AG08396 (cell line): ENCODE measurements at regions not wholly inside any gene's neighbourhood (a gene's known extent, or its start where the extent isn't known, plus 50 kb on each side); places are given as distances from the start of the nearest gene placed in this dataset.
A peak's percentile ranks its signal among the peaks of the same experiment; 100 is the strongest.
"Not testable (repeated sequence)": the region's sequence is repeated elsewhere in the genome, so short reads cannot be mapped to it uniquely, and the experiment has no call there.

ENCODE experiments used
- DNase-seq: peaks from one replicate; pipeline ENCODE4 v3.0.0; 2012; ENCODE audit warnings: low spot score, mixed read lengths

GRCh38 chr2:7646024-7646423 lies 728.8 kb downstream of the RNF144A start:
- no peak for DNase-seq

- DNase-seq = no peak
Measured at GRCh38 chr2:7646661-7647060, 729.4 kb downstream of the RNF144A start.

DNA sequence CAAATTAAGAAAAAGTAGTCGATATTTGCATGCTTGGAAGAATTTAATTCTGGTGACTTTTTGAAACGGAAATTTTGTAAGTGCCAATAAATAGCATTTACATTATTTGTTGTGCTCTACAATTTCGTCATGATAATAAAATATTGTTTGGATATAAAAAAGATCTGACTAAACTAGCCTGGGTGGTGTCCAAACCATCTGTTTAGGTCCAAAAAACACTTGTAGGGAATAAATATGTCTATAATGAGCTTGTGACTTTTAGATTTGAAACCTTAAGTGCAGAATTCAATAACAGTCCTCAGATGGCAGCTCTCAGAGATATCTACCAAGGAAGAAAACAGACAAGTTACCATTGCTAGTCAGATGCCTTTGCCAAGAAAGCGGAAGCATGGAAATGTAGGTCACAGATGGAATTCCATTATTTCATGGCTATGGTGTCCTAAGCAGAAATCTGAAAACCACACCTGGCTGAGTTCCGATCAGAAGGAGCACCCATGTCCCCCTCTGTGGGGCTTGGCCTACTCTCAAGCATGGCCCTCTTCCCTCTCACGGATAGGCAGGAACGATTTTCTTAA lies 731.1 kb downstream of the RNF144A start:
- no peak for DNase-seq

DNA sequence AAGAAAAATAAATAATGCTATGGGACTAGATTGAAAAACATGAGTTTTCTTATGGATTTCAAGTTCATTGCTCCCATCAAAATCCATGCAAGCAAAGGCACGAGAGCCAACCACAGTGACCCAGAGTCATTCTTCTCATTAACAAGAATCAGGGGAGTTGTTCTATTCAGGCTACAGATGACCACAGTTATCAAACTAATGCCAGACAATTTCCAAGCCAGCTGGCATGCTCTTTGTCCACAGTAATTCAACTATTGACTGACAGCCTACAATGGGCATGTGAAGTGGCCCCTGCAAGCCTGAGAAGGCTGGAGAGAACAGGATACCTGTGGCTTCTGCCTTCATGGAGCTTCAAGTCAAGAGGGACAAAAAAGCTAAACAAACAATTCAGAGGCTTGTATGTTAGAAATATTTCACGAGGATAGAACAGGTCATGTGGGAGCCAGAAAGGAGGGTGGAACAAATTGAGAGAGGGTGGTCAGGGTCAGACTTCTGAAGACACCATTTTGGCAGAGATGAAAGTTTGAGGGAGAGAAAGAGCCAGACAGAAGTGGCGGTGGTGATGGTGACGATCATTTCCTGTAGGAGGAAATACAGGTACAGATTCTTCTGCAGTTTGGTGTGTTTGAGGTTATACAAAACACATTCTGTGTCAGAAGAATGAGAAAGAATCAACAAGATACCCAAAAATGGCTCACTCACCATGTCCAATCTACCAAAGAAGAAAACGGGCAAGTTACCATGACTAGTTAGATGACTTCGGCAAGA lies 732.4 kb downstream of the RNF144A start:
- no peak for DNase-seq

GRCh38 chr2:7653617-7654016 lies 736.4 kb downstream of the RNF144A start:
- DNase-seq = no peak

GRCh38 chr2:7655629-7656028 lies 738.4 kb downstream of the RNF144A start:
- DNase-seq = no peak

DNA sequence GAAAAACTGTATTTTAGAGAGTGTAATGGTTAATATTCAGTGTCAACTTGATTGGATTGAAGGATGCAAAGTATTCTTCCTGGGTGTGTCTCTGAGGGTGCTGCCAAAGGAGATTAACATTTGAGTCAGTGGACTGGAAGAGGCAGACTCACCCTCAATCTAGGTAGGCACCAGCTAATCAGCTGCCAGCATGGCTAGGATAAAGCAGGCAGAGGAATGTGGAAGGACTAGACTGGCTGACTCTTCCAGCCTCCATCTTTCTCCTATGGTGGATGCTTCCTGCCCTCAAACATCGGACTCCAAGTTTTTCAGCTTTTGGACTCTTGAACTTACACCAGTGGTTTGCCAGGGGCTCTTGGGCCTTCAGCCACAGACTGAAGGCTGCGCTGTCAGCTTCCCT lies 740.3 kb downstream of the RNF144A start:
- DNase-seq = not testable (repeated sequence)

DNA sequence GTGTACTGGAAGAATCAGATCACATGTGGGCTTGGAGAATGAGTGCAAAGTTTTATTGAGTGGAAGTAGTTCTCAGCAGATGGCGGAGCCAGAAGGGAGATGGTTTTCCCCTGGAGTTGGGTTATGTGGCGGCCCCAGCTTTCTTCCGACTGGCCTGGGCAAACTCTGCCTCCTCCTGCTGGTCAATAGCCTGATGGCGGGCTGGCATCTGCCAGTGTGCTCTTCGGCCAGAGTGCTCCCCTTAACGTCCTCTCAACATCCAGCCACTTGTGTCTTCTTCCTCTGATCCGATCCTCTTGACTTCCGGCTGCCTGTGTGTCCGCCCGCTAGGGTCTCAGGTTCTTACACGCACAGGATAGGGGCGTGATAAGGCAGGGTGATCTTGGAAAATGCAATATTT lies 741.3 kb downstream of the RNF144A start:
- DNase-seq = no peak

DNA sequence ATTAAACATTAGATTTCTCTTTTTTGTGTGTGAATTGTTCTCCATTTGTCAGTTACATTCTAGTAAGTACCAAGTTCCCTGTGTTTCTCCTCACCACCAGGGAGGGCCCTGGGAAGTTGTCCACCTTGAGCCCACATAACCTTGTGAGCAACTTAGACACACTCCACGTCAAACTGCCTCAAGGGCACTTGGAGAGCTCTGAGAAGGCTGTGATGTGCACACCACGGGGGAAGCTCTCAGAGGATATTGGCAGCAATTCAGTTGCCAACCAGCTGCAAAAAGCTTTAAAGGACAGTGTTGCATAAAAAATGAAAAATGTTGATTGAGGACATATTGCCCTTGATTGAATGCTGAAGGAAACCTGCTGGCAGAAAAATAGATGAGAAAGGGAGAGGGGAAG lies 743.6 kb downstream of the RNF144A start:
- DNase-seq = no peak

- DNase-seq = no peak
Measured at GRCh38 chr2:7661502-7661901, 744.3 kb downstream of the RNF144A start.

GRCh38 chr2:7665880-7666279 lies 748.7 kb downstream of the RNF144A start:
- no peak for DNase-seq

GRCh38 chr2:7666596-7667259 lies 749.5 kb downstream of the RNF144A start:
- DNase-seq = no peak

DNA sequence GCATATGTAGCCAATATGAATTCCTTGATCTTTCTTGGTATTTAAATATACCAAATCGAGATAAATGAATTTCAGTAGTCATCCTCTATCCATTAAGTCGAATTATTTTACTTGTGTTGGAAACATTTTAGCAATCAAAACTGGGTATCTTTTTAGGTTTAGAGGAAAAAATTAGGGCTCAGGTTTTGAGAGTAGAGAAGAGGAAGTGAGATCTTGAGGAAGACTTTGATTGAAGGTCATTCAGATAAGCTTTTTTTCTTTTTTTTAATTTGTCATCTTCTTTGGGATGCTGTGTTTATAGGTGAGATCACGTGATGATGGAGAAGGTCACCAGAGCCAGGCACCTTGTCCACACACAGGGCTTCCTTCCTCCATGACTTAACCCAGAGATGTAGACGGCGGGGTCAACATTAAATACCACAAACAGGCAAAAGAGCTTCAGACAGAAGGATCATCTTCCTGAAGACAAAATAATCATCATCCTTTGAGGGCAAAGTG lies 750.1 kb downstream of the RNF144A start:
- no peak for DNase-seq

GRCh38 chr2:7670905-7671641 lies 753.9 kb downstream of the RNF144A start:
- DNase-seq = no peak

- DNase-seq = peak; percentile 9
Measured at GRCh38 chr2:7672027-7672684, 754.9 kb downstream of the RNF144A start.

- no peak for DNase-seq
Measured at GRCh38 chr2:7672685-7673071, 755.5 kb downstream of the RNF144A start.

GRCh38 chr2:7673101-7673500 lies 755.9 kb downstream of the RNF144A start:
- DNase-seq = no peak

GRCh38 chr2:7673853-7674252 lies 756.6 kb downstream of the RNF144A start:
- DNase-seq = no peak

GRCh38 chr2:7674606-7675005 lies 757.4 kb downstream of the RNF144A start:
- DNase-seq = no peak

DNA sequence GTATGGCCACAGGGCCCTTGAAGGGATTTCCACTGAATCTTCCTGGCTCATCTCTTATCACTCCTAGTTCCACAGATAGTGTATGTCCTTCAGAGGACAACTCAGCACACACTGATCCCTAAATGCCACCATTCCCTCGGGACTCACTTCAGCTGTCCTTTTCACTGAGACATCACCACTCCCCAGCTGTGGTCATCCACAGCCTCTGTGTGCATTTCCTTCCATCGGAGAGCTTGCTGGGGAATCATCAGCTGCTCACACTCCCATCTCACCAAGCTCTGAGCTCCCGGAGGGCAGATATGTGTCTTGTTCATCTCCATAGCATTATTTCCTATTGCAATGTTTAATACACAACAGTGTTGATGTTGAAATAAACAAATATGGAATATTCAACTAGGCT lies 759.5 kb downstream of the RNF144A start:
- DNase-seq = no peak

DNA sequence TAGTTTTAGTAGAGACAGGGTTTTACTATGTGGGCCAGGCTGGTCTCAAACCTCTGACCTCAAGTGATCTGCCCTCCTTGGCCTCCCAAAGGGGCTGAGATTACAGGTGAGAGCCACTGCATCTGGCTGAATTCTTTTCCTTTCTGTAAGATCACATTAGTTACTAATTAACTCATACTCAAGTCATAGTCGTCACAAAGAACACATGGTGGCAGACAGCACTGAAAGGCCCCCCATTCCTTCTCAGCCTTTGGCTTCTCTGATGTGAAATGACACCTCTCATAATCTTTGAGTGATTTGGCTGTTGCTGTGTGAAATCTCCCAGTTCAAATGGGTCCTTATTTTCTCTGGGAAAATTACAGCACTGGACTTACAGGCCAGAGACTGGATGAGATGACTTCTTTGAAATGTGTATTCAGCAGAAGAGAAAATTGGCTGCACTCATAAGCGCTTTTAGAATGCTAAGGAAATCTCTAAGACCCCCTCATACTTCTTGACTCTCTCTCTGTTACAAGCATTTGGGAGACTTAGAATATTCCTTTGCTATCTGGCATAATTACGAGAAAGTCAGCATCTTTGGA lies 764.8 kb downstream of the RNF144A start:
- no peak for DNase-seq

- DNase-seq = no peak
Measured at GRCh38 chr2:7683196-7683595, 766.0 kb downstream of the RNF144A start.
